PC-9 (cell line): ENCODE measurements at regions not wholly inside any gene's neighbourhood (a gene's known extent, or its start where the extent isn't known, plus 50 kb on each side); places are given as distances from the start of the nearest gene placed in this dataset.

Source experiments
- CTCF ChIP-seq: fragments of 200-600 bp; sonication (generic); conservative IDR thresholded peaks from 2 replicates; pipeline ENCODE4 v1.6.1; 2017; ENCODE audit warnings: mixed run types, antibody characterized with exemption, mild to moderate bottlenecking, moderate library complexity
- EZH2 ChIP-seq: fragments of 200-600 bp; sonication (generic); IDR thresholded peaks from 2 replicates; pipeline ENCODE4 v1.8.0; 2017; ENCODE audit warnings: antibody characterized with exemption, low read depth

GRCh38 chrX:30965767-30966166 lies 76.7 kb upstream of the TAB3 start:
- TF ChIP-seq CTCF (no peak), EZH2 (no peak)
